PC-3 (cell line): ENCODE measurements at regions not wholly inside any gene's neighbourhood (a gene's known extent, or its start where the extent isn't known, plus 50 kb on each side); places are given as distances from the start of the nearest gene placed in this dataset.

Experiments
- ATAC-seq: fragments of 200-7000 bp; cut with Tn5 transposase; 2 replicates; pipeline ENCODE4 v1.9.1; 2020; ENCODE audit warnings: mild to moderate bottlenecking, moderate library complexity
- BruUV-seq: library from RNA; stranded (reverse); fragments of 400-500 nt; replicated peaks from 2 replicates; lab custom pipeline; 2021; lab: Mats Ljungman, UMichigan
- CTCF ChIA-PET: fragments of 300-600 bp; sonication (Branson Sonifier 250); formaldehyde crosslinking; loops from one replicate; lab custom pipeline; 2022; ENCODE audit warnings: antibody characterized with exemption; lab: Charles Lee
- POLR2A ChIA-PET: fragments of 300-600 bp; sonication (Branson Sonifier 250); formaldehyde crosslinking; loops from one replicate; lab custom pipeline; 2022; ENCODE audit warnings: antibody characterized with exemption; ENCODE audit not compliant: unreplicated experiment; lab: Charles Lee
- DNase-seq: peaks from one replicate; pipeline ENCODE4 v3.0.0-alpha.2; 2015
- H2AFZ ChIP-seq: fragments of 300-600 bp; sonication (generic); 2 replicates; pipeline ENCODE4 v1.6.0; 2016; ENCODE audit warnings: antibody characterized with exemption, low read length
- H3F3A ChIP-seq: fragments of 300-600 bp; sonication (generic); one replicate; pipeline ENCODE4 v1.6.0; 2017; ENCODE audit warnings: antibody characterized with exemption, low read length, control low read depth, mild to moderate bottlenecking; ENCODE audit not compliant: unreplicated experiment
- H3K27ac ChIP-seq: fragments of 300-600 bp; sonication (generic); 2 replicates; pipeline ENCODE4 v1.5.1; 2016; ENCODE audit warnings: mild to moderate bottlenecking, low read length
- H3K27me3 ChIP-seq: fragments of 300-600 bp; sonication (generic); 2 replicates; pipeline ENCODE4 v1.6.1; 2016; ENCODE audit warnings: low read length, mixed read lengths
- H3K36me3 ChIP-seq: fragments of 300-600 bp; sonication (generic); 2 replicates; pipeline ENCODE4 v1.6.1; 2016; ENCODE audit warnings: low read depth, mixed run types, low read length, mixed read lengths
- H3K4me1 ChIP-seq: fragments of 300-600 bp; sonication (generic); 2 replicates; pipeline ENCODE4 v1.5.1; 2016; ENCODE audit warnings: low read length; ENCODE audit not compliant: insufficient read depth
- H3K4me2 ChIP-seq: fragments of 300-600 bp; sonication (generic); 2 replicates; pipeline ENCODE4 v1.6.0; 2016; ENCODE audit warnings: low read length
- H3K4me3 ChIP-seq: fragments of 300-600 bp; sonication (generic); 2 replicates; pipeline ENCODE4 v1.5.1; 2016; ENCODE audit warnings: mild to moderate bottlenecking, low read length, mixed read lengths
- H3K79me2 ChIP-seq: fragments of 300-600 bp; sonication (generic); 2 replicates; pipeline ENCODE4 v1.6.1; 2017; ENCODE audit warnings: low read length, mixed read lengths
- H3K9ac ChIP-seq: fragments of 300-600 bp; sonication (generic); 2 replicates; pipeline ENCODE4 v1.6.0; 2016; ENCODE audit warnings: mild to moderate bottlenecking, low read length
- H3K9me2 ChIP-seq: fragments of 300-600 bp; sonication (generic); replicated peaks from 2 replicates; pipeline ENCODE4 v1.6.1; 2016; ENCODE audit warnings: mixed run types, low read length, mixed read lengths
- H3K9me3 ChIP-seq: fragments of 300-600 bp; sonication (generic); 2 replicates; pipeline ENCODE4 v1.6.1; 2016; ENCODE audit warnings: low read length, mixed read lengths
- H4K20me1 ChIP-seq: fragments of 300-600 bp; sonication (generic); 2 replicates; pipeline ENCODE4 v1.6.1; 2016; ENCODE audit warnings: low read length, mixed read lengths
- CTCF ChIP-seq: fragments of 300-600 bp; sonication (generic); conservative IDR thresholded peaks from 2 replicates; pipeline ENCODE4 v1.5.1; 2017; ENCODE audit warnings: antibody characterized with exemption, low read depth, mild to moderate bottlenecking, low read length
- EZH2 ChIP-seq: fragments of 300-600 bp; sonication (generic); IDR thresholded peaks from one replicate; pipeline ENCODE4 v1.6.1; 2017; ENCODE audit warnings: antibody characterized with exemption, mild to moderate bottlenecking, low read length; ENCODE audit not compliant: unreplicated experiment
- EZH2phosphoT487 ChIP-seq: fragments of 300-600 bp; sonication (generic); IDR thresholded peaks from 2 replicates; pipeline ENCODE4 v1.6.1; 2018; ENCODE audit warnings: mild to moderate bottlenecking, antibody characterized with exemption, low read length, borderline replicate concordance
- intact Hi-C: fragments of 100-400 bp; cut with micrococcal nuclease; formaldehyde crosslinking; loops from 2 replicates; pipeline ENCODE4 v1.9.0; 2023

DNA sequence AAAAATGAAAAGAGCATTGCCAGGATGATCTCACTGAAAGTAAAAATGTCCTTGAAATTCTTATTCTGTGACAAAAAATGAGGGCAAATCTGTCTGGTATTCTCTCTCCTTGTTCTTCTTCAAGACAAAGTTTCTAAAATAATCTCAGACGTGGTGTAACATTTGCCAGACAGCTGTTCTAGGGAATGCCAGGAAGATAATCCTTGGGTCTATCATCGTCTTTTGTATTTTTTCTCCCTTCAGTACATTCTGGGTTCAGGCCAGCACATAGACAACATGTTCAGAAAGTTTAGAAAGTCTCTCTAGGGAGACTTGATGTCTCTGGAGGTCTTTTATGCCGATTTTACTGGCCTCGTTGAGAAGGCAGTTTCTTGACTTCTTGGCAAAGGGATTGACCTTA is 121.2 kb upstream of the HES1 start:
- BruUV-seq = no TSS peak
- intact Hi-C loops = no loop called here

DNA sequence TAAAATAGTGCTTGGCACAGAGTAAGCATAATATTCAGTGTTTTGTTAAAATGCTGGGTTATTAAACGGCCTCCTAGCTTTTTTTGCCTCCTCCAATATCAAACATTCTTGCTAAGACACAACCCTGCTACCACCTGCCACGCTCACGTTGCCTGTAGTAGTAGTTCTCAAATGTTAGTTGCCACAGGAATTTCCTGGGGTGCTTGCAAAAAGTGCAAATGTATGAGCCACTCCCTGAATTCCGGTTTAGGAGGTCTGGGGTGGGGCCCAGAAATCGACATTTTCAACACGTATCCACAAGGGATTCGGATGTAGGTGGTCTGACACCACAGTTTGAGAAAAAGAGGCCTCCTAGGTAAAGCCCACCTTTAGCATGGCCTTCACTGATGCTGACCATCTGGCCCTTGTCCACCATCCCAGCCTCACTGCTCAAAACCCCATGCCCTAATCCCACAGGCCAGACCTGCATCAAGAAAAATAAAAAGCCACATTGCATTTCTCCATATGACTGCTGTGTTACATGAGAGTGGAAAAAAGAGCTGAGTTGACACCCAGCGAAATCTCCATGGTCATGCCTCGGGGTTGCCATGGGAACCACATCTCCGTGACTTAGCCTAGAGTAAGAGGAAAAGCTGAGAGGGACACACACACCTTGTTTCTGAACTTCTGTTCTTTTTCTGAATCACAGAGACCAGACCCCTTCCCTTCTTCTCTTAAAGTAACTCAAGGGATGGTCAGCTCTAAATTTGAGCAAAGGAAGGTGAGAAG is 116.4 kb upstream of the HES1 start:
- CTCF ChIA-PET = no interaction called here
- TF ChIP-seq CTCF = no peak
- no peak for TF ChIP-seq EZH2phosphoT487
- TF ChIP-seq EZH2 = no peak
- ATAC-seq = no peak

More for the DNA sequence above, 121.2 kb upstream of the HES1 start:
- no peak for ATAC-seq
- H3K36me3 ChIP-seq = no peaks in the 10 kb centered on the region
- no peak overlapping the region for H3K4me3 ChIP-seq
- ChIA-PET POLR2A (interaction anchor here (0.6 to 0.7 kb wide), 2 partner anchors 57 to 125 kb away, joined by 3 to 20 read pairs; no protein-coding TSS in a partner anchor), CTCF (no interaction called here)
- H3K9me3 ChIP-seq = no peaks in the 10 kb centered on the region
- H3K27me3 ChIP-seq = no peaks in the 10 kb centered on the region
- H2AFZ ChIP-seq = no peak overlapping the region
- TF ChIP-seq CTCF (no peak), EZH2phosphoT487 (no peak), EZH2 (no peak)
- no peaks in the 10 kb centered on the region for H3K9me2 ChIP-seq
- DNase-seq = no peak
- H3K4me2 ChIP-seq = no peak overlapping the region
- H3K79me2 ChIP-seq = no peaks in the 10 kb centered on the region
- no peaks in the 10 kb centered on the region for H4K20me1 ChIP-seq
- no peaks in the 10 kb centered on the region for H3K4me1 ChIP-seq
- no peak overlapping the region for H3K9ac ChIP-seq
- H3F3A ChIP-seq = no peaks in the 10 kb centered on the region
- no peak overlapping the region for H3K27ac ChIP-seq

DNA sequence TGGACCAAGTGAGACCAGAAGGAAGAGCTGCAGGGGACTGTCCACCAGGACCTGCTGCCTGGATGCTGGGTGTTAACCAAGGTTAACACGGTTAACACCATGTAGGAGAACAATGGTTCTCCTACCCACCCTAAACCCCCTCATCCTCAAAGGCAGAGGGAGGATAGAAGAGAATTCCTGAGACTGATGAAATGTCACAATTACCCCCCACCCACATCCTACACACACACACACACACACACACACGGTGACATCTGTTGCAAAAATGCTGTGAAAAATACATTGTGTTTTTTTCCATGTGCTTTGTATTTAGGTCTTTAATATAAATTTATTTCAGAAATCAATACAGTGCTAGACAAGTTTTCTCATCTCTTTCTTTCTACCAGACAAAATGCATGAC is 113.9 kb upstream of the HES1 start:
- H4K20me1 ChIP-seq = no peaks in the 10 kb centered on the region
- H3K4me2 ChIP-seq = no peak overlapping the region
- CTCF ChIA-PET = no interaction called here
- TF ChIP-seq EZH2 = no peak
- TF ChIP-seq CTCF = no peak
- TF ChIP-seq EZH2phosphoT487 = no peak
- no peaks in the 10 kb centered on the region for H3K79me2 ChIP-seq
- H3F3A ChIP-seq = no peaks in the 10 kb centered on the region
- H3K27me3 ChIP-seq = no peaks in the 10 kb centered on the region
- no peak overlapping the region for H3K9ac ChIP-seq
- H3K9me3 ChIP-seq = no peaks in the 10 kb centered on the region
- H2AFZ ChIP-seq = no peak overlapping the region
- peaks cover 6% of the 10 kb centered on the region; the same call in 1 of the 2 replicates for H3K4me1 ChIP-seq
- no peaks in the 10 kb centered on the region for H3K36me3 ChIP-seq
- DNase-seq (no peak), ATAC-seq (no peak)
- no peak overlapping the region for H3K27ac ChIP-seq
- H3K9me2 ChIP-seq = no peaks in the 10 kb centered on the region
- no peak overlapping the region for H3K4me3 ChIP-seq
- no TSS peak for BruUV-seq
- intact Hi-C loops = no loop called here
- POLR2A ChIA-PET = no interaction called here

More for the DNA sequence above, 116.4 kb upstream of the HES1 start:
- Histone ChIP-seq H3K9me2 (no peaks in the 10 kb centered on the region), H3K4me1 (peaks cover 6% of the 10 kb centered on the region; the same call in 1 of the 2 replicates), H3K9me3 (no peaks in the 10 kb centered on the region), H4K20me1 (no peaks in the 10 kb centered on the region), H2AFZ (no peak overlapping the region), H3K27ac (no peak overlapping the region), H3K36me3 (no peaks in the 10 kb centered on the region), H3K79me2 (no peaks in the 10 kb centered on the region), H3F3A (no peaks in the 10 kb centered on the region), H3K4me3 (no peak overlapping the region), H3K9ac (no peak overlapping the region), H3K27me3 (no peaks in the 10 kb centered on the region), H3K4me2 (no peak overlapping the region)
- POLR2A ChIA-PET = no interaction called here
- no TSS peak for BruUV-seq
- intact Hi-C loops = no loop called here
- DNase-seq = no peak
